Muscle layer of colon (tissue), 2 donors: ENCODE measurements at regions not wholly inside any gene's neighbourhood (a gene's known extent, or its start where the extent isn't known, plus 50 kb on each side); places are given as distances from the start of the nearest gene placed in this dataset.

Experiments
- H3K27ac ChIP-seq: one replicate; pipeline ENCODE4 v1.7.0; 2013; ENCODE audit warnings: low read depth, mild to moderate bottlenecking, low read length, moderate library complexity
- H3K27me3 ChIP-seq, 2 donors: one replicate each; pipeline ENCODE4 v1.7.0; 2013; ENCODE audit warnings: low read length in 2 of 2, mild to moderate bottlenecking in 2 of 2; ENCODE audit not compliant: insufficient read depth in 2 of 2, control insufficient read depth in 1 of 2
- H3K36me3 ChIP-seq: one replicate; pipeline ENCODE4 v1.7.0; 2013; ENCODE audit warnings: mild to moderate bottlenecking, low read length; ENCODE audit not compliant: insufficient read depth
- H3K4me1 ChIP-seq: one replicate; pipeline ENCODE4 v1.7.0; 2013; ENCODE audit warnings: mild to moderate bottlenecking, low read length; ENCODE audit not compliant: insufficient read depth
- H3K4me3 ChIP-seq, 2 donors: one replicate each; pipeline ENCODE4 v1.7.0; 2013; ENCODE audit warnings: low read length in 2 of 2, low read depth in 1 of 2, mild to moderate bottlenecking in 1 of 2, moderate library complexity in 1 of 2
- H3K9ac ChIP-seq: one replicate; pipeline ENCODE4 v1.7.0; 2013; ENCODE audit warnings: low read length
- H3K9me3 ChIP-seq: one replicate; pipeline ENCODE4 v1.7.0; 2013; ENCODE audit warnings: mild to moderate bottlenecking, low read length
- donor health status: abdominal sarcoma.
- donor health status: Adenocarcinoma of cecum.

DNA sequence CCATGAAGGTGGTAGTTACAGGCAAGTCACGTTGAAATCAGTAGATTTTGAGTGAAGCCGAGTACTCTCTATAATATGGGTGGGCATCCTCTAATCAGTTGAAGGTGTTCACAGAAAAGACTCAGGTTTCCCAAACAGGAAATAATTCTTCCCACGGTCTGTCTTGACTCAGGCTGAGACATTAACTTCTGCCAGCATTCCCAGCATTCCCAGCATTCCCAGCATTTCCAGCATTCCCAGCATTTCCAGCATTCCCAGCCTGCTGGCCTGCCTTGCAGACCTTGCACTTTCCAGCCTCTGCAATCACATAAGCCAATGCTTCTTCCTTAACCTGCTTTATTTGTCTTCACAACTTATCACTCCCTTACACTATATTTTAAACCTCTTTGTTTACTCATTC lies 542.3 kb upstream of the ROBO2 start:
- no peaks in the 10 kb centered on the region for H3K9me3 ChIP-seq

DNA sequence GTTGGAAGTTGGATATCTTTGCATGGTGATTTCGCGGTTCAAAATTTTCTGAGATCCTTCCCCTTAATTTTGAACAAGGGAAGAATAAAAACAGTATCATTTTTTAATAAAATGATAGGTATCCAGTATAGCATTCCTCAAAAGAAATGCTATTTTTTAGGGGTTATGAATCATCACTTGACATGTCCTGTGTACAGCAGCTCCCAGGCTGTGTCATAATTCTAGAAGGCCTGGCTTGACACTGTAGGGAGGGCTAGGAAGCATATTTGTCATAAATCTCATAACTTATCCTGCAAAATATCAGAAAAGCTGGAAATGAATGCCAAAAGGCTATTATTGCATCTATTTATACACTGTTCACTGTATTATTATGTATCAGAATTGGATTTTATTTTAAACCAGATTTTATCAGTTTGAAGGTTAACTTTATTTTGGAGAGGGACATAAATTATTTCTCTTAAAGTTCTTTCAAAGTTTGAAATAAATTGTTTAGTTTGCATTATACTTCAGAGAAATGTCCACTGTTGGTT lies 539.1 kb upstream of the ROBO2 start:
- no peak overlapping the region for H3K9ac ChIP-seq
- H3K27ac ChIP-seq: no peak overlapping the region
- H3K9me3 ChIP-seq: no peaks in the 10 kb centered on the region
- no peaks in the 10 kb centered on the region for H3K27me3 ChIP-seq
- H3K36me3 ChIP-seq: no peaks in the 10 kb centered on the region
- H3K4me1 ChIP-seq: no peaks in the 10 kb centered on the region
- H3K4me3 ChIP-seq: no peak overlapping the region

More for the DNA sequence above, 542.3 kb upstream of the ROBO2 start:
- Histone ChIP-seq H3K4me3 (no peak overlapping the region), H3K4me1 (no peaks in the 10 kb centered on the region), H3K27ac (no peak overlapping the region), H3K9ac (no peak overlapping the region), H3K36me3 (no peaks in the 10 kb centered on the region), H3K27me3 (no peaks in the 10 kb centered on the region)

GRCh38 chr3:76501315-76501714 lies 538.6 kb upstream of the ROBO2 start:
- H3K9me3 ChIP-seq: no peaks in the 10 kb centered on the region
- no peak overlapping the region for H3K27ac ChIP-seq
- no peak overlapping the region for H3K4me3 ChIP-seq
- no peaks in the 10 kb centered on the region for H3K27me3 ChIP-seq
- H3K36me3 ChIP-seq: no peaks in the 10 kb centered on the region
- H3K4me1 ChIP-seq: no peaks in the 10 kb centered on the region
- H3K9ac ChIP-seq: no peak overlapping the region

GRCh38 chr3:76502076-76502475 lies 537.8 kb upstream of the ROBO2 start:
- Histone ChIP-seq H3K4me1 (no peaks in the 10 kb centered on the region), H3K9me3 (no peaks in the 10 kb centered on the region), H3K4me3 (no peak overlapping the region), H3K27me3 (no peaks in the 10 kb centered on the region), H3K27ac (no peak overlapping the region), H3K36me3 (no peaks in the 10 kb centered on the region), H3K9ac (no peak overlapping the region)

DNA sequence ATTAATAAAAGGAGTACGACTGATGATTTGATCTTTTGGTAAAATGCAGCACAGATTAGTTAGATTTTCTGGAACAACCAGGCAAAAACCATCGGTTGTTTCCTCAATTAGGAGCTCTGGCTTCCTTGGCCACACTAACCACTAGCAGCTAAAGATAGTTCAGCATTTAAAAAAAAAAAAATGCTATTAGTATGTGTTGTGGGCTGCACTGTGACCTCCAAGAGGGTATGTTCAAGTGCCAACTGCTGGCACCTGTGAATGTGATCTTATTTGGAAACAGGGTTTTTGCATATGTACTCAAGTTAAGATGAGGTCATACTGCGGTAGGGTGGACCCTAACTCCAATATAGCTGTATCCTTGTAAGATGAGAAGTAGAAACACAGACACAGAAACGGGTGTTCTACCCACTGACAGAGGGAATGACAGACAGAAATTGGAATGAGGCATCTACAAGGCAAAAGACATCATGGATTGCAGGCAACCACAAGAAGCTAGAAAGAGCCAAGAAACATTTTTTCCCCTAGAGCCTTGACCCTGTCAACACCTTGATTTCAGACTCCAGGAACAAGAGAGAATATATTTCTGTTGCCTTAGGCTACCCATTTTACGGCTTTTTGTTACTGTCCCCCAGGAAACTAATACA lies 534.6 kb upstream of the ROBO2 start:
- no peak overlapping the region for H3K27ac ChIP-seq
- H3K9ac ChIP-seq: no peak overlapping the region
- no peaks in the 10 kb centered on the region for H3K36me3 ChIP-seq
- H3K4me1 ChIP-seq: no peaks in the 10 kb centered on the region
- H3K27me3 ChIP-seq: no peaks in the 10 kb centered on the region
- H3K9me3 ChIP-seq: no peaks in the 10 kb centered on the region
- no peak overlapping the region for H3K4me3 ChIP-seq

DNA sequence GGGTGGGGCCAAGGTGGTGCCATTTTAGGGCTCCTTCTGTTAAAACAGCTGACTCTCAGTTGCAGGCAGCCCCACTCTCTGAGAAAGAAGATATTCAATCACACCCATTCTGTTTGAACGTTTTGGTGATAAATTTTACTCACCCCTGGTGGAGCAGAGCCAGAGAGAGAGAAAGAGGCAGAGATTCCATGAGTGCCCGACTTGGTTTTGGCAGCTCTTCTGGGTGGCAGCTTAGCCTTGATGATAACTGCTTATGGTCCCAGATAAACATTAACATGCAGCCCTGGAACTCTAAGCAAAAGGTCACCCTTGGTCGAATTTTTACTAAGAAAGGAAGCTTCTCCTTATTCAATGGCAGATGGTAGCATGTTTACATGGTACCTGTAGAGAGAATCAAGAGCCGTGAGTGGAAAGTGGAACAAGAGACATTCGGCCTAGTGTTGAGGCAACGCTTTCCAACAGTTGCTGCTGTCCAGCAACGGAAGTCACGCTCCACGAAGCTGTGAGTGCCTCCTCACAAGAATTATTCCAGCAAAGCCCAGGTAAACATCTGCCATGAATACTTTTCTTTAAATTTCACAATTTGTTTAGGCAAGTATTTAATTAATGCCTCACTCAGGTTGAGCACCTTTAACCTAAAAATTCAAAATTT lies 530.6 kb upstream of the ROBO2 start:
- Histone ChIP-seq H3K4me3 (no peak overlapping the region), H3K9ac (no peak overlapping the region), H3K27me3 (no peaks in the 10 kb centered on the region), H3K4me1 (no peaks in the 10 kb centered on the region), H3K9me3 (no peaks in the 10 kb centered on the region), H3K27ac (no peak overlapping the region), H3K36me3 (no peaks in the 10 kb centered on the region)

- no peak overlapping the region for H3K27ac ChIP-seq
- no peak overlapping the region for H3K9ac ChIP-seq
- H3K36me3 ChIP-seq: no peaks in the 10 kb centered on the region
- H3K4me3 ChIP-seq: no peak overlapping the region
- H3K9me3 ChIP-seq: no peaks in the 10 kb centered on the region
- H3K27me3 ChIP-seq: no peaks in the 10 kb centered on the region
- no peaks in the 10 kb centered on the region for H3K4me1 ChIP-seq
These were observed 525.1 kb upstream of the ROBO2 start for GRCh38 chr3:76514836-76515235.

GRCh38 chr3:76523337-76523736 lies 516.6 kb upstream of the ROBO2 start:
- H3K27ac ChIP-seq: no peak overlapping the region
- no peaks in the 10 kb centered on the region for H3K4me1 ChIP-seq
- H3K9ac ChIP-seq: no peak overlapping the region
- no peaks in the 10 kb centered on the region for H3K9me3 ChIP-seq
- H3K27me3 ChIP-seq: no peaks in the 10 kb centered on the region
- H3K36me3 ChIP-seq: no peaks in the 10 kb centered on the region
- no peak overlapping the region for H3K4me3 ChIP-seq

- no peaks in the 10 kb centered on the region for H3K9me3 ChIP-seq
- H3K4me1 ChIP-seq: no peaks in the 10 kb centered on the region
- no peaks in the 10 kb centered on the region for H3K36me3 ChIP-seq
- H3K9ac ChIP-seq: no peak overlapping the region
- H3K4me3 ChIP-seq: no peak overlapping the region
- no peaks in the 10 kb centered on the region for H3K27me3 ChIP-seq
- H3K27ac ChIP-seq: no peak overlapping the region
These were observed 514.2 kb upstream of the ROBO2 start for GRCh38 chr3:76525726-76526125.

DNA sequence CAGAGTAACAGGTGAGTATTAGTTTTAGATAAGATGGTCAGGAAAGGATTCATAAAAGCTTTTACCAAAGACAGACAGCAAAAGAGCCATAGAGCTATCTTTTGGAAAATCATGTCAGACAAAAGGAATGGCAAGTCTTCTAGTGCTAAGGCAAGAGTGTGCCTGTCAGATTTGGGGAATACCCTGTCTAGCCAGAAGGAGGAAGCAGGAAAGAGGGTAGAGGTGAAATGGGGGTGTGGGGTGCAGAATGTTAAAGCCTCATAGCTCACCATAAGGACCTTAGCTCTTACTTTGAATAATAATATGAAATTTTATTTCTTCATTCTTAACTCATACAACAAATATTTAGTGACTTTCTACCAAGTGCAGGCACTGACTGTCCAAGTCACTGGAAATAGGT lies 512.1 kb upstream of the ROBO2 start:
- Histone ChIP-seq H3K9ac (no peak overlapping the region), H3K27me3 (no peaks in the 10 kb centered on the region), H3K27ac (no peak overlapping the region), H3K4me1 (no peaks in the 10 kb centered on the region), H3K9me3 (no peaks in the 10 kb centered on the region), H3K36me3 (no peaks in the 10 kb centered on the region), H3K4me3 (no peak overlapping the region)

DNA sequence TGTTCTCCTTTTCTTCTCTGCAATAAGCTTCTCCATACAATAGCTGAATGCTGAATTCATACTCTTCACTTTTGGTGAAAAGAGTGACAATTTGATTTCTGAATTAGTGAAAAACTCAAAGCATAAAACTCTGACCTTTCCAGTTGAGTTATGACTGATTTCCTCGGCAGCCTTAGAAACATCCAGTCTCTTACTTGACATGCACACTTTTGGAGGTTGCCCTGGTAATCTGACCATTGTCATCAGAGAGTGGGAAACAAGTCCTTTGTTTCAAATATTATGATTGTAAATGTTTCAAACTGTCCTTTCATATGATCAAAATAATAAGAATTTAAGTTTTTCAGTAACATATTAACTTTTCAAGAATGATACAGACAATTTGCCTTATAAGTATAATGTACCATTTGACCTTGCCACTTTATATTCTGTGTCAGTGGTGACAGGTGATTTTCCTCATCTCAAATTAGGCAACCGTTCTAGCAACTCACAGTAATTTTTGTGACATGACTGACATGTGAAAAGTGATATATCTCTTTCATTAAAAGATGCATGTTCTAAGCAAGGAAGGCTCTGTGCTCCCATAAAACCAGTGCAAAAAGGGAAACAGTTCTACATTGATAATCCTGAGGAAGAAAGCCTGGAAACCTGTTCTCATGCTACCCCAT lies 507.6 kb upstream of the ROBO2 start:
- Histone ChIP-seq H3K4me1 (no peaks in the 10 kb centered on the region), H3K9ac (no peak overlapping the region), H3K36me3 (no peaks in the 10 kb centered on the region), H3K9me3 (no peaks in the 10 kb centered on the region), H3K4me3 (no peak overlapping the region), H3K27ac (no peak overlapping the region), H3K27me3 (no peaks in the 10 kb centered on the region)
